HG02885 (cell line): ENCODE measurements at regions not wholly inside any gene's neighbourhood (a gene's known extent, or its start where the extent isn't known, plus 50 kb on each side); places are given as distances from the start of the nearest gene placed in this dataset.

ENCODE experiments used
- ATAC-seq: cut with Tn5 transposase; IDR thresholded peaks from one replicate; pipeline ENCODE4 v1.9.1; 2021; ENCODE audit warnings: mild to moderate bottlenecking; ENCODE audit not compliant: unreplicated experiment, poor library complexity

GRCh38 chr4:130210864-130211263 lies 1114.9 kb downstream of the C4orf33 start:
- ATAC-seq: no peak

GRCh38 chr4:130214268-130214667 lies 1118.3 kb downstream of the C4orf33 start:
- no peak for ATAC-seq

GRCh38 chr4:130233377-130234047 lies 1137.6 kb downstream of the C4orf33 start:
- peak; percentile 100 for ATAC-seq

GRCh38 chr4:130238121-130238520 lies 1142.2 kb downstream of the C4orf33 start:
- ATAC-seq: no peak

DNA sequence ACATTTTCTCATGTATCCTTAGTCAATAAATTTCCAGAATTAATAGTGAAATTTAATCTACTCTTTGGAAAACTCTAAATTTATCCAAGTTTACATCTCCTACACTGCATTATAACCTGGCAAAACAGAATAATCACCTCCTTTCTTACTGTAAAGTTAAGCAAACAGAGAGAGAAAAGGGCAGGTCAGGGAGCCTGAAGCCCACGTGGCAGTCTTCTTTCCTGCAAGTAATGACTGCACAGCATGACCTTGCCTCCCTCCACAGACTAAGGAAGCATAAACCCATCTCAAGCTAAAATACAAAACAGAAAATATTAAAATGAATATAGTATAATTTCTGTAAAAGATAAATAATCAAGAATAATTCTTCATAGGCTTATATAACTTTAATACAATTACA lies 1153.0 kb downstream of the C4orf33 start:
- no peak for ATAC-seq

DNA sequence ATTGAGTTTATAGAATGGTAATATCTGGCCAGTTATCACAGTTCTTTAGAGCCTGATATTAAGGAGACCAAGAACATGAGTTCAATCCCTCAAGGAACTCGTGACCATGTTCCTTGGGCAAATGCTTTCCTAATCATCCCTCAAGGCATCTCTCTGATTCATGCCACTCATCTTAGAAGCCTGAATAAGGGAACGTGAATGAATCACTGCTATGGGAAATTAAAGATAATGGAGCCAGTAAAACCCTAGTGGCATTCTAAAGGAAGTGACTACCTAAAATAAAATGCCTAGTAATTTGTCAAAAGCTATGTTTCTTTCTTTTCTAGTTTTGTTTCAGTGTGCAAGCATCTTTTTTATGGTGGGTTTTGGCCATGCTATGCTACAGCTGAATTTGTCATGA lies 1161.3 kb downstream of the C4orf33 start:
- no peak for ATAC-seq

GRCh38 chr4:130266814-130267213 lies 1170.9 kb downstream of the C4orf33 start:
- ATAC-seq: no peak

- ATAC-seq: no peak
Observed at GRCh38 chr4:130288576-130288975, 1192.6 kb downstream of the C4orf33 start.

GRCh38 chr4:130293692-130294091 lies 1197.7 kb downstream of the C4orf33 start:
- no peak for ATAC-seq

DNA sequence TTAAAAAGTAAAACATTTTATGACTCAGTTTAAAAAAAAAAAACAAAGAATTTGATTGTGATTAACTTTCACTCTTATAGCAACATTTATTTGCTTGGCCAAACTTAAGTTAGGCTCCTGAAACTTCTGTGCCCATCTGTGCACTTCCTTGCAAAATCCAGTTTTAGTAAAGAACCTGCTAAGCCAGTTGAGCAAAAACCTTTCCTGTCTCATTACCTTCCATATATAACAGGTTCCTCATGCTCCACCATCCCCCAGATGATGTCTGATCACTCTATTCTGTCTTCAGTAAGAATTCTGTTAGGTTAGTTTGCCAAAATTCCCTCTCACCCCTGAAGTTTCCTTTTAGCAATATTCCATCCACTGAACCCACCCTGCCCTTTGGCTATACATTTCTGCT lies 1200.5 kb downstream of the C4orf33 start:
- no peak for ATAC-seq

- no peak for ATAC-seq
Observed at GRCh38 chr4:130306566-130306965, 1210.6 kb downstream of the C4orf33 start.

GRCh38 chr4:130309221-130309620 lies 1213.3 kb downstream of the C4orf33 start:
- no peak for ATAC-seq

GRCh38 chr4:130322439-130322838 lies 1226.5 kb downstream of the C4orf33 start:
- no peak for ATAC-seq

- no peak for ATAC-seq
Observed at GRCh38 chr4:130329036-130329435, 1233.1 kb downstream of the C4orf33 start.

GRCh38 chr4:130333241-130333759 lies 1237.3 kb downstream of the C4orf33 start:
- ATAC-seq: no peak

GRCh38 chr4:130335417-130336194 lies 1239.7 kb downstream of the C4orf33 start:
- no peak for ATAC-seq

DNA sequence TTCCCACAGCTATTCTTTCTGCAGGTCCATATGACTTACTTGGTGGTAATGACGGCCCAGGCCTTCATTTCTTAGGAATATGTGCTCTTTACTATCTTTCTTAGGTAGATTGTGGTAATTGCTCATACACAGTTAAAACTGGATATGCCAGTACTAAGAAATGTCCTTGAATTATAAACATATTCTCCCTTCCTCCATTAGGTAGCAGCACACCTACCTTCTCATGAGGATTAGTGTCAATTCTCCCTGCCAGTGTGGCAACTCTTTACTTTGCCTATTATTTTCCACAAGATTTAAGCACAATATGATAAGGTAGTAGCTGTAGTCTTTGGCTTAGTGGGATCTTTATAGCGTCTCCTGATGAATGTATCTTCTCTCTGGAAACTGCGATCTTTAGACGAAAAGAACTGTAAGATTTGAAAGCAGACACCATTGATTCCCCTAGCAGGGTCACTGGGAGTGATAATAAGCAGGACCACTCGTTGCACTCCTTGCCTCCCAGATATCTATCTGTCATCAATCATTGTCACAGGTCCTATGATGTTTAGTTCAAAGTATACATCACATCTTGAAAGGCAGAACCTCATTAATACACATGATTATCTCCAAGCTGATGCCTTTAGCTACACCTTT lies 1240.7 kb downstream of the C4orf33 start:
- ATAC-seq: peak; percentile 92

GRCh38 chr4:130338851-130339250 lies 1242.9 kb downstream of the C4orf33 start:
- no peak for ATAC-seq

DNA sequence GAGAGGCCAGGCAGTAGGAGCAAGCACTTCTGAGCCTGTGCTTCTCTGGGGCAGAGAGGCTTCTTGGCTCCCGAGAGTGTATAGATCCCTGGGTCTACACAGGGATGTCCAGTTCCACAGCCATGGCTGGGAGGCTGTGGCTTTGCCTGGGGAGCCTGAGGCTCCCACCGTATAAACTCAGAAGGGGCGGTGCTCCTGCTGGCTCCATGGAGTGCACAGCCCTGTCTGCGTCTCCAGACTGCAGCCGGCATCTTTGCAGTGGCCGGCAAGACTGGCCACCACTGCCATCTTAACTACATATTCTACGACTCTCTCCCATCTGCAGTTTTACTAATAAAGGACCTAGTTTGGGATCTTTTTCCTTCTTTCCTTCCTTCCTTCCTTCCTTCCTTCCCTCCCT lies 1253.8 kb downstream of the C4orf33 start:
- no peak for ATAC-seq

DNA sequence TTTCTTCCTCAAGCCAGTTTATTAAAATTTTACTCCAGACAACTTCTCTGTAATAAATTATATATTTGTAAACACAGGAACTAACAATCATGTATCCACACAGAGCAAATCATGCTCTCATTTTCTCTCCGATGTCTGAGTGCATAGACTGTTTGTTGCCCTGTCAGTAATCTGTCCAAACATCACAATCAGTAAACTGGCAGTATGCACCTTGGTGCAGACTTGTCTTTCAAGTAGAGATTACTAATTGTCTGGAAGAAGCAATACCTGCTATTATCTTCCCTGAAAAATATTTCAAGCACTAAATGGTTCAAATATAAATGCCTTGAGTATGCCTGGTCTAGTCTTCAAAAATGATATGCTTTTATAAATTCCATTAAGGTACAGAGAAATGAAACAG lies 1260.9 kb downstream of the C4orf33 start:
- ATAC-seq: no peak

GRCh38 chr4:130359542-130359941 lies 1263.6 kb downstream of the C4orf33 start:
- no peak for ATAC-seq
